T47D (cell line): ENCODE measurements at regions not wholly inside any gene's neighbourhood (a gene's known extent, or its start where the extent isn't known, plus 50 kb on each side); places are given as distances from the start of the nearest gene placed in this dataset.

Experiments
- DNase-seq, 2 experiments: peaks; one replicate each; pipeline versions ENCODE4 v3.0.0 to v3.0.0-alpha.2; 2011 to 2012; ENCODE audit warnings: low read depth in 1 of 2, low spot score in 1 of 2
- JUND ChIP-seq: IDR thresholded peaks from 2 replicates; pipeline ENCODE4 v1.6.1; 2012; ENCODE audit warnings: low read depth
- in situ Hi-C: cut with HindIII; loops from 2 replicates; pipeline ENCODE4 v1.10.0; 2016; ENCODE audit warnings: low sequenced_read_pairs, low pct_unique_long_range_greater_than_20kb

GRCh38 chr5:82610686-82611085, 332.5 kb upstream of the RPS23 start:
- in situ Hi-C loops: no loop called here
- no peak for TF ChIP-seq JUND
- peak in 1 of 2 experiments; percentile 15 for DNase-seq

GRCh38 chr5:82605441-82605973, 327.4 kb upstream of the RPS23 start:
- no peak for TF ChIP-seq JUND
- in situ Hi-C loops: no loop called here
- DNase-seq: no peak

GRCh38 chr5:82603033-82603987, 325.2 kb upstream of the RPS23 start:
- in situ Hi-C loops: no loop called here
- DNase-seq: no peak
- TF ChIP-seq JUND: no peak

- DNase-seq: no peak
- in situ Hi-C loops: no loop called here
- no peak for TF ChIP-seq JUND
Observed at GRCh38 chr5:82601861-82602260, 323.7 kb upstream of the RPS23 start.

- no peak for DNase-seq
- in situ Hi-C loops: no loop called here
- TF ChIP-seq JUND: no peak
Observed at GRCh38 chr5:82601077-82601476, 322.9 kb upstream of the RPS23 start.

- DNase-seq: no peak
Observed at GRCh38 chr5:82599692-82600091, 321.5 kb upstream of the RPS23 start.

GRCh38 chr5:82599030-82599429, 320.9 kb upstream of the RPS23 start:
- in situ Hi-C loops: no loop called here
- TF ChIP-seq JUND: no peak
- no peak for DNase-seq

More at GRCh38 chr5:82599692-82600091, 321.5 kb upstream of the RPS23 start:
- TF ChIP-seq JUND: no peak
- in situ Hi-C loops: no loop called here

- in situ Hi-C loops: no loop called here
- no peak for TF ChIP-seq JUND
- DNase-seq: no peak
Observed at GRCh38 chr5:82597437-82597836, 319.3 kb upstream of the RPS23 start.

GRCh38 chr5:82596451-82596850, 318.3 kb upstream of the RPS23 start:
- in situ Hi-C loops: no loop called here
- no peak for DNase-seq
- TF ChIP-seq JUND: no peak

GRCh38 chr5:82595113-82595512, 317.0 kb upstream of the RPS23 start:
- TF ChIP-seq JUND: no peak
- DNase-seq: no peak
- in situ Hi-C loops: no loop called here

GRCh38 chr5:82594097-82594496, 315.9 kb upstream of the RPS23 start:
- DNase-seq: no peak
- TF ChIP-seq JUND: no peak
- in situ Hi-C loops: no loop called here

GRCh38 chr5:82593481-82593880, 315.3 kb upstream of the RPS23 start:
- no peak for DNase-seq
- in situ Hi-C loops: no loop called here

GRCh38 chr5:82591021-82591515, 312.9 kb upstream of the RPS23 start:
- DNase-seq: no peak
- no peak for TF ChIP-seq JUND
- in situ Hi-C loops: no loop called here

More at GRCh38 chr5:82593481-82593880, 315.3 kb upstream of the RPS23 start:
- no peak for TF ChIP-seq JUND

GRCh38 chr5:82590112-82590511, 312.0 kb upstream of the RPS23 start:
- in situ Hi-C loops: no loop called here
- no peak for TF ChIP-seq JUND
- no peak for DNase-seq
